ENCODE measurements at regions not wholly inside any gene's neighbourhood (a gene's known extent, or its start where the extent isn't known, plus 50 kb on each side); places are given as distances from the start of the nearest gene placed in this dataset.

DNA sequence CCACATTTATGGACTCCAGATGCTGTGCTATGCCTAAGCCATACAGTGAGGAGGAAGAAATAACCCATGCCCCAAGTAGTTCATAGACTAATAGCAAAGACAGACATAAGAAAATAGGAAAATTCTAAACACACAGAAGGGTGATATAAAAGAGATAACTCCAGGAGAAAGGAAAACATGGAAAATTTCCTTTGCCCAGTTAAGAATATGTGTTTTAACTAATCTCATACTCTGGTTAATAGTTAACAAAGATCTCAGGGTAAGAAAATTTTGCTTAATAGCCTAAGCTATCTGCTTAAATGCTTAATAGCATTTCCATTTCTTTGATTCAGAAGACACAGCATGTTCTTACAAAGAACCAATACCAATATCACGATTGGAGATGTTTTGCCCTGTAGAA, 358.0 kb downstream of the MSX2 start:
- no peak for TF ChIP-seq CTCF (IDR thresholded peaks at IDR 0.05)
- Mint-ChIP-seq H3K4me1 (ENCODE audit: low read depth) (no peaks in the 10 kb centered on the region), H3K4me3 (ENCODE audit: unreplicated experiment) (no peak overlapping the region), H3K9me3 (ENCODE audit: low read depth) (peaks cover 3% of the 10 kb centered on the region), H3K27me3 (ENCODE audit: low read depth) (no peaks in the 10 kb centered on the region), H3K36me3 (ENCODE audit: low read depth) (no peaks in the 10 kb centered on the region), H3K27ac (ENCODE audit: unreplicated experiment) (no peak overlapping the region)
- no peak for DNase-seq (ENCODE audit: low spot score)

- H3K27me3 Mint-ChIP-seq (ENCODE audit: low read depth) = no peaks in the 10 kb centered on the region
- TF ChIP-seq CTCF (IDR thresholded peaks at IDR 0.05) = no peak
- no peak overlapping the region for H3K27ac Mint-ChIP-seq (ENCODE audit: unreplicated experiment)
- no peaks in the 10 kb centered on the region for H3K36me3 Mint-ChIP-seq (ENCODE audit: low read depth)
- H3K9me3 Mint-ChIP-seq (ENCODE audit: low read depth) = peaks cover 5% of the 10 kb centered on the region
- DNase-seq (ENCODE audit: low spot score) = no peak
- H3K4me1 Mint-ChIP-seq (ENCODE audit: low read depth) = no peaks in the 10 kb centered on the region
- H3K4me3 Mint-ChIP-seq (ENCODE audit: unreplicated experiment) = no peak overlapping the region
Measured at GRCh38 chr5:175079707-175080106, 355.3 kb downstream of the MSX2 start.

DNA sequence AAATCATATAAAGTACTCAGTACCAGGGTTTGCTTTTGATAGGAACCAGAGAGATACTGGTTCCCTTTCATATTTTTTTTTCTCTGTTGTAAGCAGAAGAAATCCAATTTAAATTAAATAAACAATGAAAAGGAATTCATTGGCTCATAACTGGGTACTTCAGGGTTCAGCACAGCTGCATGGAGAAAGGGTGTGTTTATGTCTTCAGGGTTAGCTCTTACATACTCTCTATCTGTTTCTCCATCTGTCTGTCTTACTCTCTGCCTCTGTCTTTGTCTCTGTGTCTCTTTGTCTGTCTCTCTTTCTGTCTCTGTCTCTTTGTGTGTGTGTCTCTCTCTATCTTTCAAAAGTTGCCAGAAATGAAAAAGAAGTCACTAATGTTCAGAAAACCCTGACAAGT, 345.9 kb downstream of the MSX2 start:
- DNase-seq (ENCODE audit: low spot score) = no peak
- Mint-ChIP-seq H3K4me1 (ENCODE audit: low read depth) (no peaks in the 10 kb centered on the region), H3K27me3 (ENCODE audit: low read depth) (no peaks in the 10 kb centered on the region), H3K4me3 (ENCODE audit: unreplicated experiment) (no peak overlapping the region), H3K27ac (ENCODE audit: unreplicated experiment) (no peak overlapping the region), H3K36me3 (ENCODE audit: low read depth) (no peaks in the 10 kb centered on the region), H3K9me3 (ENCODE audit: low read depth) (peaks cover 7% of the 10 kb centered on the region)
- TF ChIP-seq CTCF (IDR thresholded peaks at IDR 0.05) = no peak

GRCh38 chr5:175060257-175060656, 335.9 kb downstream of the MSX2 start:
- no peak overlapping the region for H3K4me3 Mint-ChIP-seq (ENCODE audit: unreplicated experiment)

GRCh38 chr5:175059687-175060211, 335.4 kb downstream of the MSX2 start:
- no peaks in the 10 kb centered on the region for H3K9me3 Mint-ChIP-seq (ENCODE audit: low read depth)
- peaks cover 7% of the 10 kb centered on the region for H3K4me1 Mint-ChIP-seq (ENCODE audit: low read depth)
- peaks cover 9% of the 10 kb centered on the region for H3K27me3 Mint-ChIP-seq (ENCODE audit: low read depth)
- no peak for DNase-seq (ENCODE audit: low spot score)
- H3K27ac Mint-ChIP-seq (ENCODE audit: unreplicated experiment) = no peak overlapping the region
- H3K4me3 Mint-ChIP-seq (ENCODE audit: unreplicated experiment) = peak overlapping the region; percentile 23
- H3K36me3 Mint-ChIP-seq (ENCODE audit: low read depth) = no peaks in the 10 kb centered on the region
- peak; percentile 46 for TF ChIP-seq CTCF (IDR thresholded peaks at IDR 0.05)

More at GRCh38 chr5:175060257-175060656, 335.9 kb downstream of the MSX2 start:
- no peak for DNase-seq (ENCODE audit: low spot score)
- H3K9me3 Mint-ChIP-seq (ENCODE audit: low read depth) = no peaks in the 10 kb centered on the region
- peaks cover 7% of the 10 kb centered on the region for H3K4me1 Mint-ChIP-seq (ENCODE audit: low read depth)
- H3K27me3 Mint-ChIP-seq (ENCODE audit: low read depth) = peaks cover 9% of the 10 kb centered on the region
- no peak for TF ChIP-seq CTCF (IDR thresholded peaks at IDR 0.05)
- no peaks in the 10 kb centered on the region for H3K36me3 Mint-ChIP-seq (ENCODE audit: low read depth)
- no peak overlapping the region for H3K27ac Mint-ChIP-seq (ENCODE audit: unreplicated experiment)
